Astrocyte of the cerebellum (primary cell): ENCODE measurements at regions not wholly inside any gene's neighbourhood (a gene's known extent, or its start where the extent isn't known, plus 50 kb on each side); places are given as distances from the start of the nearest gene placed in this dataset.

ENCODE experiments used
- DNase-seq: peaks from one replicate; pipeline ENCODE4 v3.0.0-alpha.2; 2011; ENCODE audit warnings: low read depth
- H3K4me3 ChIP-seq: 2 replicates; pipeline ENCODE4 v1.5.1; 2011; ENCODE audit warnings: mild to moderate bottlenecking, low read depth, low read length, moderate library complexity
- CTCF ChIP-seq: IDR thresholded peaks from 2 replicates; pipeline ENCODE4 v1.5.1; 2012; ENCODE audit warnings: low read length, low read depth, moderate library complexity, mild to moderate bottlenecking; ENCODE audit errors: missing control alignments
- in situ Hi-C: cut with HindIII; loops from 2 replicates; pipeline ENCODE4 v1.10.0; 2017; ENCODE audit warnings: low sequenced_read_pairs

GRCh38 chr1:114302821-114303220, 149.2 kb upstream of the SYT6 start:
- in situ Hi-C loops: no loop called here
- H3K4me3 ChIP-seq: no peak overlapping the region
- DNase-seq: no peak
- TF ChIP-seq CTCF: no peak

- TF ChIP-seq CTCF: no peak
- no peak for DNase-seq
- in situ Hi-C loops: no loop called here
- no peak overlapping the region for H3K4me3 ChIP-seq
Observed at GRCh38 chr1:114299331-114299975, 145.8 kb upstream of the SYT6 start.

- in situ Hi-C loops: no loop called here
- no peak for TF ChIP-seq CTCF
- DNase-seq: no peak
- H3K4me3 ChIP-seq: no peak overlapping the region
Observed at GRCh38 chr1:114298008-114298407, 144.3 kb upstream of the SYT6 start.

GRCh38 chr1:114296413-114296812, 142.7 kb upstream of the SYT6 start:
- no peak overlapping the region for H3K4me3 ChIP-seq

GRCh38 chr1:114295321-114295720, 141.7 kb upstream of the SYT6 start:
- DNase-seq: no peak
- in situ Hi-C loops: no loop called here
- no peak for TF ChIP-seq CTCF
- no peak overlapping the region for H3K4me3 ChIP-seq

More at GRCh38 chr1:114296413-114296812, 142.7 kb upstream of the SYT6 start:
- no peak for DNase-seq
- in situ Hi-C loops: no loop called here
- TF ChIP-seq CTCF: no peak

GRCh38 chr1:114292835-114293234, 139.2 kb upstream of the SYT6 start:
- DNase-seq: no peak
- in situ Hi-C loops: no loop called here
- no peak overlapping the region for H3K4me3 ChIP-seq
- TF ChIP-seq CTCF: no peak
